Activated CD8-positive, alpha-beta memory T cell treated with anti-CD3 and anti-CD28 coated beads for 4 hours (primary cell): ENCODE measurements at regions not wholly inside any gene's neighbourhood (a gene's known extent, or its start where the extent isn't known, plus 50 kb on each side); places are given as distances from the start of the nearest gene placed in this dataset.

Experiments used
- DNase-seq, 2 donors: peaks; one replicate each; pipeline ENCODE4 v3.0.0-alpha.2; 2020; ENCODE audit warnings: low read depth in 2 of 2

DNA sequence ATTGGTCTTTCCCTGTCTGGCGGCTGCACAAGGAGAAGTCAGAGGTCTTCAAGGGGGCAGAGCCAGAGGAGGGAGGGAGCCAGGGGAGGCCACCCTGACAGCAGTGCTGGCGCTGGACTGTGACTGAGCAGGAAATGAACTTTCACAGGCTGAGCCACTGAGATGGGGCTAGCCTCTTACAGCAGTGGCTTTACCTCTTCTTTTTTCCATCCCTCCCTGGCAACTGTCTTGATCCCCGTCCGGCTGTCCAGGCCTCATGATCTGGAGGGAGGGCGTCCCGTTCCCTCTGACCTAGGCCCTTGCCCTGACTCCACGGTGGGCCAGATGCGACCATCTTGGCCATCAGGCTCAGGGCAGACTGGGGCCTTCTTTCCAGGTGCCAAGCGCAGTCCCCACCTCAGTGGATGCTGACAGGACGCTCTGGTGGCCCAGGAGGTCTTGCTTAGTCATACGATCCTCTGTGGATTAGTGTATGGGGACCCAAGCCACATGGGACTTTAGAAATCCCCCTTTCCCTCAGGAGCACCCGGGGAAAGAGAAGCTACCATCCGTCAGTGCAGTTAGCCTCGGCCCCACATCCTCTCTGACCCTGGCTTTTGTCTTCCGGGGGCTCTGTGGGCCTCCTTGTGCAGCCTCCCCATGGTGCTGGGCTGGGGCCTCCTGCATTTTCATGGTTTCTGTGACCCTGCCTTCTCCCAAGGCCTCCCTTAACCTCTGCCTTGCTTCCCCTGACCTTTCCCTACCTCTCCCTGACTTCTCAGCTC is 57.4 kb upstream of the CCDC167 start:
- DNase-seq: no peak

GRCh38 chr6:37555040-37555781 is 55.5 kb upstream of the CCDC167 start:
- DNase-seq: no peak

GRCh38 chr6:37554480-37554819 is 54.8 kb upstream of the CCDC167 start:
- DNase-seq: no peak

GRCh38 chr6:37552267-37552666 is 52.6 kb upstream of the CCDC167 start:
- DNase-seq: no peak

GRCh38 chr6:37551867-37552266 is 52.2 kb upstream of the CCDC167 start:
- no peak for DNase-seq

GRCh38 chr6:37551446-37551845 is 51.8 kb upstream of the CCDC167 start:
- no peak for DNase-seq

DNA sequence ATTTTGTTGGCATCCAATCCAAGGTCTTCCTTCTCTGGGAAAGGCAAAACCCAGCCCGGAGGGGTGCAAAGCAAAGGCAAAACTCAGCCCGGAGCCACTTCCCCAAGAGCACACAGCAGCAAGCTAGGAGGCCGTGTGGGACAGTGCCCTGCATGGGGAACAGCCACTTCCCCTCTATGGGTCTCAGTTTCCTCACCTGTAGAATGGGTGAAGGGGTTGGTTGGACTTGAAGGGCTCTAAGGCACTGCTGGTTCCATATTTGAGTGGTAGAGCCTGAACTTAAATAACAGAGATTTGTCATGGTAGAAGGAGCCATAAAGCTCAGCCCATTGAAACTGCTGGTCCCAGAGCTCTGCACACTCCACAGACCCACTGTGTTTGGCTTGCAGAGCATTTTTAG is 51.3 kb upstream of the CCDC167 start:
- no peak for DNase-seq

DNA sequence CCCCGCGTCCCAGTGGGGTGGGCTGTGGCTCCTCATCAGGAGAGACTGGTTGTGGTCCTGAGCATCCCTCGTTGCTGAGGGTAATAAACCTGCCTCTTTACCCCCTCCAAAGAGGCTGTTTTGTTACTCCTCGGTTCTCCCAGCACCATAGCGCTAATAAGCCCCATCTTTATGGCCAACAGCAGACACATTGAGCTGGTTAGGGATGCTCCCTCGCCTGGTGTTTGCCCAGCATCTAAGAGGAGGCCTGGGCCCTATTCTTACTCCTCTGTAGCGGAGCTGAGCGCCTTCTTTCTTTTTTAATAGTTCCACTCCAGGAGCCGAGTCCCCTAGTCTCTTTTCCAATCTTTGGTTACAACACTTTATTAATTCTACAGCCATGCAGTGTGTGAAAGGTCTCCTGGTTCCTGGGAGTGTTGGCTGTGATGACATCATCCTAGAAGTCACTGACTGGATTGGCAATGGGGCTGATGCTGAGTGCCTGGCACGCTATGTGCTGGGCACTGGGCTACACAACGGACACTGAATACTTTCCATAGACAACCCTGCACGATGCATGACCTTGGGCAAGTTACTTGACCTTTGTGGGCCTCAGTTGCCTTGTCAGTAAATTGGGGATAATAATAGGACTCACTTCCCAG is 50.6 kb upstream of the CCDC167 start:
- no peak for DNase-seq

GRCh38 chr6:37549558-37549957 is 49.9 kb upstream of the CCDC167 start:
- DNase-seq: no peak
